ENCODE measurements at regions not wholly inside any gene's neighbourhood (a gene's known extent, or its start where the extent isn't known, plus 50 kb on each side); places are given as distances from the start of the nearest gene placed in this dataset.

- POLR2A ChIA-PET, result no interaction called here
- Histone ChIP-seq H3K9me3 (ENCODE audit: control insufficient read depth, insufficient read depth, low read depth, low read length) (no peaks in the 10 kb centered on the region), H3K36me3 (ENCODE audit: control insufficient read depth in 2 of 2, insufficient read depth in 1 of 2, low read length in 2 of 2) (no peaks in the 10 kb centered on the region), H3K4me3 (ENCODE audit: low read depth, low read length) (no peak overlapping the region), H3K4me1 (ENCODE audit: control insufficient read depth, insufficient read depth, low read length) (no peaks in the 10 kb centered on the region), H3K27ac (ENCODE audit: extremely low read depth, low read depth, low read length) (no peak overlapping the region)
- no peak for TF ChIP-seq SALL2 (tag by site-specific recombination; IDR thresholded peaks at IDR 0.05; ENCODE audit: borderline replicate concordance)
- peak; percentile 50 for TF ChIP-seq PRDM1 (tag by site-specific recombination; IDR thresholded peaks at IDR 0.05)
- CTCF ChIA-PET, result no interaction called here
These were observed 444.0 kb downstream of the IRS1 start for GRCh38 chr2:226355600-226355999.

DNA sequence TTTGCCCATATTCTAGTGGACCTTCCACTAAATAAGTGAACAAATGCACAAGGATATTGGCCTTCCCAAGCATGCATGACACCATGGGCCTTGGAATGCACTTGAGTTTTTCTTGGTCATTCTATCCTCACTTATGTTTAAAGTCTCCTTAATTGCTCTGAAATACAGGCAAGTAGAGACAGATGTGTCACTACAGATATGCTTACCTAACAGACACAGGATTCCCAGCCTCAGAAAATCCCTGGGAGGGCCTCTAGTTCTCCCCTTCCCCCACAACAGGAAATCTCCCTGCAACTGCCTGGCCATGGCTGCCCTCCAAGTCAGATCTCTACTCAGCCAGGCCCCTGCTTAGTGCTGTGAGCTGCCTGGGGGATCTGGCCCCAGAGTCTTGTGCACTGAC is 445.2 kb downstream of the IRS1 start:
- Histone ChIP-seq H3K4me1 (ENCODE audit: control insufficient read depth, insufficient read depth, low read length) (no peaks in the 10 kb centered on the region), H3K9me3 (ENCODE audit: control insufficient read depth, insufficient read depth, low read depth, low read length) (no peaks in the 10 kb centered on the region), H3K4me3 (ENCODE audit: low read depth, low read length) (no peak overlapping the region), H3K36me3 (ENCODE audit: control insufficient read depth in 2 of 2, insufficient read depth in 1 of 2, low read length in 2 of 2) (no peaks in the 10 kb centered on the region), H3K27ac (ENCODE audit: extremely low read depth, low read depth, low read length) (no peak overlapping the region)
- TF ChIP-seq GLIS1 (tag by site-specific recombination; IDR thresholded peaks at IDR 0.05) (0 out of 2 replicates have a peak, but pooled peaks have one; percentile 13), FEZF1 (tag by site-specific recombination; IDR thresholded peaks at IDR 0.05) (no peak)
- ChIA-PET POLR2A (no interaction called here), CTCF (interaction anchor here (0.6 kb wide), 1 partner anchor 12 kb away, joined by 4 read pairs; no protein-coding TSS in a partner anchor)

DNA sequence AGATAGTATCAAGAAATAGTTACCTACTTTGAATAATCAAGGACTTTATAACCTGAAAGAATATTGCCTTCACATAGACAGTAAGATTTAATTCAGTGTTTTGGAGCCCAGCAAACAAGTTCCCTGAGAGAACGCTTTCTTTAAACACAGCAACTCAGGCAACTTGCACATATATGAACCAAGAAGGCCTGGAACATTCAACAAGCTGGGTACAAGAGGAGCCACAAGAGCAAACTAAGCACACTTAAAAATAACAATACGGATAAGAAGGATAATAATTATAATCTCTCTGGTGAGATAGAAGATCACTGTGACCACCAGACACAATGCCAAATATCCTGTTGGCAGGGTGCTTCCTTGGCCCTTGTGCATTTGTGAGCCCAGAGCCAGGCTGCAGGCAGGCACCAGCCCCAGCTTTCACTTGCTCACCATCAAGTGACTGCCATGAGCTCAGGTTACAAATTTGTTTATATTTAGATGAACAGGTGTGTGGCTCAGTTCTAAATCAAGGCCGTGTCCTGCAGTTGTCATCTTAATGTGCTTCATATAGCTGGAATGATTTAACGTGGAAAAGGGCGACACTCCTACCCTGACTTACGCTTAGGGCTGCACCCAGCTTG is 446.6 kb downstream of the IRS1 start:
- Histone ChIP-seq H3K27ac (ENCODE audit: extremely low read depth, low read depth, low read length) (no peak overlapping the region), H3K4me1 (ENCODE audit: control insufficient read depth, insufficient read depth, low read length) (no peaks in the 10 kb centered on the region), H3K36me3 (ENCODE audit: control insufficient read depth in 2 of 2, insufficient read depth in 1 of 2, low read length in 2 of 2) (no peaks in the 10 kb centered on the region), H3K9me3 (ENCODE audit: control insufficient read depth, insufficient read depth, low read depth, low read length) (no peaks in the 10 kb centered on the region), H3K4me3 (ENCODE audit: low read depth, low read length) (no peak overlapping the region)
- ChIA-PET CTCF (no interaction called here), POLR2A (no interaction called here)
- TF ChIP-seq, protein P1, sequence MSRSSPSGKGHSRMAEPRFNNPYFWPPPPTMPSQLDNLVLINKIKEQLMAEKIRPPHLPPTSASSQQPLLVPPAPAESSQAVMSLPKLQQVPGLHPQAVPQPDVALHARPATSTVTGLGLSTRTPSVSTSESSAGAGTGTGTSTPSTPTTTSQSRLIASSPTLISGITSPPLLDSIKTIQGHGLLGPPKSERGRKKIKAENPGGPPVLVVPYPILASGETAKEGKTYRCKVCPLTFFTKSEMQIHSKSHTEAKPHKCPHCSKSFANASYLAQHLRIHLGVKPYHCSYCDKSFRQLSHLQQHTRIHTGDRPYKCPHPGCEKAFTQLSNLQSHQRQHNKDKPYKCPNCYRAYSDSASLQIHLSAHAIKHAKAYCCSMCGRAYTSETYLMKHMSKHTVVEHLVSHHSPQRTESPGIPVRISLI (tag by site-specific recombination; IDR thresholded peaks at IDR 0.05), result no peak
- TF ChIP-seq ZNF623 (tag by site-specific recombination; IDR thresholded peaks at IDR 0.05) (no peak), ZNF501 (tag by site-specific recombination; IDR thresholded peaks at IDR 0.05) (no peak), ZNF214 (tag by site-specific recombination; IDR thresholded peaks at IDR 0.05; ENCODE audit: borderline replicate concordance) (no peak), TCF7L2 (IDR thresholded peaks at IDR 0.05; ENCODE audit: borderline replicate concordance, low read depth, low read length) (no peak), ZNF157 (tag by site-specific recombination; IDR thresholded peaks at IDR 0.05) (no peak), SP7 (tag by site-specific recombination; IDR thresholded peaks at IDR 0.05) (no peak), EGR2 (tag by site-specific recombination; IDR thresholded peaks at IDR 0.05; ENCODE audit: low read depth) (no peak)
- TF ChIP-seq, protein P2, sequence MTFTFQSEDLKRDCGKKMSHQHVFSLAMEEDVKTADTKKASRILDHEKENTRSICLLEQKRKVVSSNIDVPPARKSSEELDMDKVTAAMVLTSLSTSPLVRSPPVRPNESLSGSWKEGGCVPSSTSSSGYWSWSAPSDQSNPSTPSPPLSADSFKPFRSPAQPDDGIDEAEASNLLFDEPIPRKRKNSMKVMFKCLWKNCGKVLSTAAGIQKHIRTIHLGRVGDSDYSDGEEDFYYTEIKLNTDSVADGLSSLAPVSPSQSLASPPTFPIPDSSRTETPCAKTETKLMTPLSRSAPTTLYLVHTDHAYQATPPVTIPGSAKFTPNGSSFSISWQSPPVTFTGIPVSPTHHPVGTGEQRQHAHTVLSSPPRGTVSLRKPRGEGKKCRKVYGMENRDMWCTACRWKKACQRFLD (tag by site-specific recombination; IDR thresholded peaks at IDR 0.05), result no peak

DNA sequence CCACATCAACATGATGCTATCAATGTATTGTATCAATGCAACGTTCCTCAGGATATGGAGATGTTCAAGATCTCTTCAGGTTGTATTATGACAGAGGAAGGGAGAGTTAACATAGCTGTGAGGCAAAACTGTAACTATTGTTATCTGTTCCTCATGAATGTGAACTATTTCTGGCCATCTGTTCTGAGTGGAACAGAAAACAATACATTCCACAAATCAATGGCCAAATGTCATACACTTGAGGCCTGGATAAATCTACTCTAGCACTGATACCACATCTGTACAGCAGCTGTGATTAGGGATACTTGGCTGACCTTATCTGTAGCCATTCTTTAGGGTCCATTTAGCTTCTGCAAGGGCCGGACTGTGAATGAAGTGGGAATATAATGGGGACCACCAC is 447.9 kb downstream of the IRS1 start:
- Histone ChIP-seq H3K36me3 (ENCODE audit: control insufficient read depth in 2 of 2, insufficient read depth in 1 of 2, low read length in 2 of 2) (no peaks in the 10 kb centered on the region), H3K9me3 (ENCODE audit: control insufficient read depth, insufficient read depth, low read depth, low read length) (no peaks in the 10 kb centered on the region), H3K27ac (ENCODE audit: extremely low read depth, low read depth, low read length) (no peak overlapping the region), H3K4me1 (ENCODE audit: control insufficient read depth, insufficient read depth, low read length) (no peaks in the 10 kb centered on the region), H3K4me3 (ENCODE audit: low read depth, low read length) (no peak overlapping the region)
- ChIA-PET POLR2A (no interaction called here), CTCF (interaction anchor here (0.9 kb wide), 1 partner anchor 28 kb away, joined by 3 read pairs; no protein-coding TSS in a partner anchor)
- TF ChIP-seq ZSCAN16 (tag by site-specific recombination; IDR thresholded peaks at IDR 0.05), result no peak
- TF ChIP-seq ZNF792 (tag by site-specific recombination; IDR thresholded peaks at IDR 0.05), result no peak
- TF ChIP-seq ZNF416 (tag by site-specific recombination; IDR thresholded peaks at IDR 0.05), result no peak
- TF ChIP-seq, protein P3, sequence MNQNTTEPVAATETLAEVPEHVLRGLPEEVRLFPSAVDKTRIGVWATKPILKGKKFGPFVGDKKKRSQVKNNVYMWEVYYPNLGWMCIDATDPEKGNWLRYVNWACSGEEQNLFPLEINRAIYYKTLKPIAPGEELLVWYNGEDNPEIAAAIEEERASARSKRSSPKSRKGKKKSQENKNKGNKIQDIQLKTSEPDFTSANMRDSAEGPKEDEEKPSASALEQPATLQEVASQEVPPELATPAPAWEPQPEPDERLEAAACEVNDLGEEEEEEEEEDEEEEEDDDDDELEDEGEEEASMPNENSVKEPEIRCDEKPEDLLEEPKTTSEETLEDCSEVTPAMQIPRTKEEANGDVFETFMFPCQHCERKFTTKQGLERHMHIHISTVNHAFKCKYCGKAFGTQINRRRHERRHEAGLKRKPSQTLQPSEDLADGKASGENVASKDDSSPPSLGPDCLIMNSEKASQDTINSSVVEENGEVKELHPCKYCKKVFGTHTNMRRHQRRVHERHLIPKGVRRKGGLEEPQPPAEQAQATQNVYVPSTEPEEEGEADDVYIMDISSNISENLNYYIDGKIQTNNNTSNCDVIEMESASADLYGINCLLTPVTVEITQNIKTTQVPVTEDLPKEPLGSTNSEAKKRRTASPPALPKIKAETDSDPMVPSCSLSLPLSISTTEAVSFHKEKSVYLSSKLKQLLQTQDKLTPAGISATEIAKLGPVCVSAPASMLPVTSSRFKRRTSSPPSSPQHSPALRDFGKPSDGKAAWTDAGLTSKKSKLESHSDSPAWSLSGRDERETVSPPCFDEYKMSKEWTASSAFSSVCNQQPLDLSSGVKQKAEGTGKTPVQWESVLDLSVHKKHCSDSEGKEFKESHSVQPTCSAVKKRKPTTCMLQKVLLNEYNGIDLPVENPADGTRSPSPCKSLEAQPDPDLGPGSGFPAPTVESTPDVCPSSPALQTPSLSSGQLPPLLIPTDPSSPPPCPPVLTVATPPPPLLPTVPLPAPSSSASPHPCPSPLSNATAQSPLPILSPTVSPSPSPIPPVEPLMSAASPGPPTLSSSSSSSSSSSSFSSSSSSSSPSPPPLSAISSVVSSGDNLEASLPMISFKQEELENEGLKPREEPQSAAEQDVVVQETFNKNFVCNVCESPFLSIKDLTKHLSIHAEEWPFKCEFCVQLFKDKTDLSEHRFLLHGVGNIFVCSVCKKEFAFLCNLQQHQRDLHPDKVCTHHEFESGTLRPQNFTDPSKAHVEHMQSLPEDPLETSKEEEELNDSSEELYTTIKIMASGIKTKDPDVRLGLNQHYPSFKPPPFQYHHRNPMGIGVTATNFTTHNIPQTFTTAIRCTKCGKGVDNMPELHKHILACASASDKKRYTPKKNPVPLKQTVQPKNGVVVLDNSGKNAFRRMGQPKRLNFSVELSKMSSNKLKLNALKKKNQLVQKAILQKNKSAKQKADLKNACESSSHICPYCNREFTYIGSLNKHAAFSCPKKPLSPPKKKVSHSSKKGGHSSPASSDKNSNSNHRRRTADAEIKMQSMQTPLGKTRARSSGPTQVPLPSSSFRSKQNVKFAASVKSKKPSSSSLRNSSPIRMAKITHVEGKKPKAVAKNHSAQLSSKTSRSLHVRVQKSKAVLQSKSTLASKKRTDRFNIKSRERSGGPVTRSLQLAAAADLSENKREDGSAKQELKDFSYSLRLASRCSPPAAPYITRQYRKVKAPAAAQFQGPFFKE (tag by site-specific recombination; IDR thresholded peaks at IDR 0.05; ENCODE audit: borderline replicate concordance), result no peak
- TF ChIP-seq ZNF311 (tag by site-specific recombination; IDR thresholded peaks at IDR 0.05; ENCODE audit: borderline replicate concordance), result no peak
